Sigmoid colon (tissue), 6 donors: ENCODE measurements at regions not wholly inside any gene's neighbourhood (a gene's known extent, or its start where the extent isn't known, plus 50 kb on each side); places are given as distances from the start of the nearest gene placed in this dataset.

ENCODE experiments used
- DNase-seq: peaks from one replicate; pipeline ENCODE4 v3.0.0-alpha.2; 2019
- H3K27ac ChIP-seq, 4 donors: fragments of 200-600 bp; sonication (generic); one replicate each; pipeline ENCODE4 v1.5.1; 2016 to 2019; ENCODE audit warnings: mild to moderate bottlenecking in 1 of 4
- H3K27me3 ChIP-seq, 3 donors: fragments of 200-600 bp; sonication (generic); one replicate each; pipeline ENCODE4 v1.5.1; 2019; ENCODE audit warnings: mild to moderate bottlenecking in 1 of 3
- H3K36me3 ChIP-seq, 4 donors: fragments of 200-600 bp; sonication (generic); one replicate each; pipeline ENCODE4 v1.5.1; 2016 to 2019
- H3K4me1 ChIP-seq, 4 donors: fragments of 200-600 bp; sonication (generic); one replicate each; pipeline ENCODE4 v1.5.1; 2017 to 2019
- H3K4me3 ChIP-seq, 4 donors: fragments of 200-600 bp; sonication (generic); one replicate each; pipeline ENCODE4 v1.5.1; 2017 to 2019; ENCODE audit warnings: mild to moderate bottlenecking in 2 of 4, moderate library complexity in 1 of 4
- H3K9me3 ChIP-seq, 4 donors: fragments of 200-600 bp in 3 of 4; sonication (generic) in 3 of 4; one replicate each; pipeline versions ENCODE4 v1.5.1 to v1.6.1; 2013 to 2019
- EP300 ChIP-seq, 4 donors: sonication (generic); formaldehyde crosslinking; IDR thresholded peaks; one replicate each; pipeline ENCODE4 v1.6.1; 2017; ENCODE audit warnings: antibody characterized with exemption in 4 of 4
- POLR2A ChIP-seq, 2 donors: fragments of 450-650 bp; IDR thresholded peaks; one replicate each; pipeline ENCODE4 v1.6.1; 2016; ENCODE audit warnings: antibody characterized with exemption in 2 of 2, mild to moderate bottlenecking in 2 of 2, moderate library complexity in 2 of 2
- POLR2AphosphoS5 ChIP-seq, 4 donors: sonication (generic); formaldehyde crosslinking; IDR thresholded peaks; one replicate each; pipeline ENCODE4 v1.6.1; 2017; ENCODE audit warnings: antibody characterized with exemption in 4 of 4
- WGBS, 2 donors: extraction: QIAGEN DNeasy Blood & Tissue Kit; methylation state at CpG; one replicate each; pipeline ENCODE4 v1.1.7; 2013; 5-methylcytosine and 5-hydroxymethylcytosine counted together
- intact Hi-C: fragments of 100-400 bp; cut with DNase I; formaldehyde crosslinking; loops from one replicate; pipeline ENCODE4 v1.15.1; 2023
- TF ChIP-seq, protein P1 (sequence below), 4 experiments: fragments of 450-650 bp in 3 of 4; fragments of 200-600 bp in 1 of 4; IDR thresholded peaks; one replicate each; pipeline ENCODE4 v1.5.1; 2016 to 2019; ENCODE audit warnings: antibody characterized with exemption in 4 of 4, mild to moderate bottlenecking in 3 of 4, moderate library complexity in 2 of 4
- donor health status: healthy with polysubstance abuse.
- donor health status: healthy.

DNA sequence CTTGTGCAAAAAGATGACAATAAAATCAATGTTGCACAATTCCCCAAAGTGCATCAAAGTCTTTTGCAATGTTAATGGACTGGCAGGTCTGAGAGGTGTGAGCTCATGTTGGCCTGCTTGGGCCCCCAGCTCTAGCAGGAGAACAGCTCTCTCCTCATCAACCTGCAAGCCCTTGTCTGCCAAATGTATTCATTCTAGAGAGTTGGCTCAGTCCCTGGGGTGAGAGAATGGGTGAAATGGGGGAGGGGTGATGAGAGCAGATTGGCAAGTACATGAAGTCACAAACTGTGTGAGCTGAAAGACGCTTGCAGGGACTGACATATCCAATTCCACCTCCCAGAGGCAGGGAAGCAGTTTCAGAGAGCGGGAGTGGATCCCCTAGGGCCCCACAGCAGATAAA lies 465.1 kb upstream of the ZNF507 start:
- TF ChIP-seq EP300 (IDR thresholded peaks at IDR 0.05) = no peak
- TF ChIP-seq, protein P1, sequence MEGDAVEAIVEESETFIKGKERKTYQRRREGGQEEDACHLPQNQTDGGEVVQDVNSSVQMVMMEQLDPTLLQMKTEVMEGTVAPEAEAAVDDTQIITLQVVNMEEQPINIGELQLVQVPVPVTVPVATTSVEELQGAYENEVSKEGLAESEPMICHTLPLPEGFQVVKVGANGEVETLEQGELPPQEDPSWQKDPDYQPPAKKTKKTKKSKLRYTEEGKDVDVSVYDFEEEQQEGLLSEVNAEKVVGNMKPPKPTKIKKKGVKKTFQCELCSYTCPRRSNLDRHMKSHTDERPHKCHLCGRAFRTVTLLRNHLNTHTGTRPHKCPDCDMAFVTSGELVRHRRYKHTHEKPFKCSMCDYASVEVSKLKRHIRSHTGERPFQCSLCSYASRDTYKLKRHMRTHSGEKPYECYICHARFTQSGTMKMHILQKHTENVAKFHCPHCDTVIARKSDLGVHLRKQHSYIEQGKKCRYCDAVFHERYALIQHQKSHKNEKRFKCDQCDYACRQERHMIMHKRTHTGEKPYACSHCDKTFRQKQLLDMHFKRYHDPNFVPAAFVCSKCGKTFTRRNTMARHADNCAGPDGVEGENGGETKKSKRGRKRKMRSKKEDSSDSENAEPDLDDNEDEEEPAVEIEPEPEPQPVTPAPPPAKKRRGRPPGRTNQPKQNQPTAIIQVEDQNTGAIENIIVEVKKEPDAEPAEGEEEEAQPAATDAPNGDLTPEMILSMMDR (IDR thresholded peaks at IDR 0.05) = no peak
- no peak for TF ChIP-seq POLR2A (IDR thresholded peaks at IDR 0.05)
- no peak for TF ChIP-seq POLR2AphosphoS5 (IDR thresholded peaks at IDR 0.05)
- H3K4me1 ChIP-seq = no peaks in the 10 kb centered on the region
- WGBS, 2 donors = 73 to 75% methylated on average over 2 of the region's 2 CpGs
- intact Hi-C loops = no loop called here
- no peak overlapping the region for H3K27ac ChIP-seq
- H3K9me3 ChIP-seq = peaks cover 0 to 2% (median 0%) of the 10 kb centered on the region in 4 donors
- no peaks in the 10 kb centered on the region for H3K36me3 ChIP-seq
- H3K27me3 ChIP-seq = no peaks in the 10 kb centered on the region
- no peak for DNase-seq
- H3K4me3 ChIP-seq = no peak overlapping the region

DNA sequence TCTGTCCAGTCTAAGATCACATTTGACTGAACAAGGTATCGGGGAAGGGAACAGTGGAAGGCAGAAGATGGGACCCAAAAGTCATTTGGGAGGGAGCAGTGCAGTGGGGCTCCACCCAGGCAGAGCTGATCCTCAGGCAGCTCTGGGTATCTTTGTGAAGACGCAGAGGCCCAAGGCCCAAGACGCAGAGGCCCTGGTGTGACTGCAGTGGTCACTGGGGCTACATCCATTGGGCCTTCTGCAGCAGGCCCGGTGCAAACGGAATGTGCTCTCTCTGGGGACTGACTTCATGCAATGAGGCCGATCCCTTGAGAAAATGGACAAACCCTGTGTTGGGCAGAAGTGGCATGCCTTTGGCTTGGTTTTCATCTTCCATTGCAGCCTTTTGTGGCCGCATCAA lies 463.4 kb upstream of the ZNF507 start:
- 88 to 92% methylated on average over 7 of the region's 7 CpGs for WGBS, 2 donors
- Histone ChIP-seq H3K27me3 (no peaks in the 10 kb centered on the region), H3K27ac (no peak overlapping the region), H3K9me3 (no peaks in the 10 kb centered on the region), H3K4me1 (peaks cover 0 to 13% (median 3%) of the 10 kb centered on the region in 4 donors), H3K36me3 (no peaks in the 10 kb centered on the region), H3K4me3 (no peak overlapping the region)
- no peak for DNase-seq
- intact Hi-C loops = no loop called here
- TF ChIP-seq EP300 (IDR thresholded peaks at IDR 0.05) = no peak
- TF ChIP-seq, protein P1 (IDR thresholded peaks at IDR 0.05) = no peak
- no peak for TF ChIP-seq POLR2A (IDR thresholded peaks at IDR 0.05)
- no peak for TF ChIP-seq POLR2AphosphoS5 (IDR thresholded peaks at IDR 0.05)

DNA sequence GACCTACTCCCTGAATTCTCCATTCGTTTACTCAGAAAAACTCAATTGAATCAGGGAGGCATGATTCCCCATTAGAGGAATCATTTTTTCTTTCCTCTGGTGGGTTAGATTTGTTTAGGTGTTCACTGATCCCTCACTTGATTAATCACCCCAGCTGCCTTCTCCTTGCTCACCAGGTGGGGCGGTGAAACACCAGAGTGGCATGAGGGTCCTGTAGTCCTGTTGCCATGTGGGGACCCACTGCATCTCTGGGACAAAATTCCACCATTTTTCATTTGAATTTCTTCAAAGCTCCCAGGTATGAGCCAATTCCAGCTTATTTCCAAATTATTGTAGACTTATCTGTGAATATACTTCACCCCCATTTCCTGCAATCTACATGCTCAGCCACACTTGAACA lies 462.7 kb upstream of the ZNF507 start:
- Histone ChIP-seq H3K9me3 (no peaks in the 10 kb centered on the region), H3K4me1 (peaks cover 0 to 21% (median 6%) of the 10 kb centered on the region in 4 donors), H3K36me3 (no peaks in the 10 kb centered on the region), H3K4me3 (no peak overlapping the region), H3K27me3 (no peaks in the 10 kb centered on the region), H3K27ac (no peak overlapping the region)
- DNase-seq = no peak
- TF ChIP-seq POLR2AphosphoS5 (IDR thresholded peaks at IDR 0.05) = no peak
- TF ChIP-seq EP300 (IDR thresholded peaks at IDR 0.05) = no peak
- TF ChIP-seq POLR2A (IDR thresholded peaks at IDR 0.05) = no peak
- TF ChIP-seq, protein P1 (IDR thresholded peaks at IDR 0.05) = no peak
- intact Hi-C loops = no loop called here
- 76 to 89% methylated on average over 2 of the region's 2 CpGs for WGBS, 2 donors

DNA sequence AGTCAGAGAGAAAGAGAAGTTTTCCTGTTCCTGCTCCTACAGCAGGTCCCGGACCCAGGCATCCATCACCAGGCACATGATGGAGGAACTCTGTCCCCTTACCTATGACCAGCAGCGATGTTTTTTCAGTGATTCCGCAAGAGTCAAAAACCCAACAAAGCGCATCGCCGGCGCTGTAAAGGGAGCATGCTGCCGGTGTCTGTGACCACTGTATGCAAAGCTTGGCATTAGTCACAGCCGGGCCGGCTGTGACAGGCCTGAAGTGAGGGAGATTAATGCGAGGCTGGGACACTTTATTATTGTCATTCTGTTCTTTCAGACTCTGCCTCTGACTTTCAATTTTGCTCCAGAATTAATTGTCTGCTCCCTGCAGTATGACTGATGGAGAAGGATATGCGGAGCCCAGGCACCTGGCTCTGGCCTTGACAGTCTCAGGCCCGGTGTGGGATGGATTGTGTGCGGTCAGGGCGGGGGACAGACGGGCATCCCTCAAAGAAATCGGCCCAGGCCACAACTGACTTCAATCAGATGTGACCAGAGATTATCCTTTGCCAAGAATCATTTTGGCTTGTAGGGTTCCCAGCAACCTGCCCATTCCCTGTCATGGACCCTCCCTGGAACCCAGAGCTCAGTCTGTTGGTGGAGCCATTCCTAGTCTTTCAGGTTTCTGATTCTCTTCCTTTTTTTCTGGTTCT lies 462.0 kb upstream of the ZNF507 start:
- WGBS, 2 donors = 90 to 95% methylated on average over 17 of the region's 17 CpGs
- Histone ChIP-seq H3K9me3 (no peaks in the 10 kb centered on the region), H3K4me3 (no peak overlapping the region), H3K36me3 (no peaks in the 10 kb centered on the region), H3K4me1 (peaks cover 0 to 21% (median 6%) of the 10 kb centered on the region in 4 donors), H3K27ac (no peak overlapping the region), H3K27me3 (no peaks in the 10 kb centered on the region)
- intact Hi-C loops = no loop called here
- TF ChIP-seq POLR2AphosphoS5 (IDR thresholded peaks at IDR 0.05) = no peak
- no peak for TF ChIP-seq POLR2A (IDR thresholded peaks at IDR 0.05)
- no peak for TF ChIP-seq EP300 (IDR thresholded peaks at IDR 0.05)
- TF ChIP-seq, protein P1 (IDR thresholded peaks at IDR 0.05) = no peak
- no peak for DNase-seq
